ENCODE measurements at regions not wholly inside any gene's neighbourhood (a gene's known extent, or its start where the extent isn't known, plus 50 kb on each side); places are given as distances from the start of the nearest gene placed in this dataset.

- DNase-seq, result no peak
Observed at GRCh38 chr13:63696055-63696454, 2280.4 kb upstream of the PCDH20 start.

- DNase-seq, result no peak
Observed at GRCh38 chr13:63693696-63694095, 2278.0 kb upstream of the PCDH20 start.

- DNase-seq, result no peak
Observed at GRCh38 chr13:63691474-63691873, 2275.8 kb upstream of the PCDH20 start.

GRCh38 chr13:63690672-63691071, 2275.0 kb upstream of the PCDH20 start:
- DNase-seq, result no peak

- no peak for DNase-seq
Observed at GRCh38 chr13:63684822-63685221, 2269.2 kb upstream of the PCDH20 start.

GRCh38 chr13:63680704-63681103, 2265.1 kb upstream of the PCDH20 start:
- DNase-seq, result no peak

GRCh38 chr13:63671296-63671695, 2255.6 kb upstream of the PCDH20 start:
- no peak for DNase-seq

GRCh38 chr13:63651394-63651793, 2235.7 kb upstream of the PCDH20 start:
- no peak for DNase-seq

GRCh38 chr13:63643543-63643942, 2227.9 kb upstream of the PCDH20 start:
- no peak for DNase-seq

- DNase-seq, result no peak
Observed at GRCh38 chr13:63636316-63636993, 2220.8 kb upstream of the PCDH20 start.

GRCh38 chr13:63632321-63632720, 2216.7 kb upstream of the PCDH20 start:
- DNase-seq, result no peak

GRCh38 chr13:63631006-63631405, 2215.4 kb upstream of the PCDH20 start:
- no peak for DNase-seq

GRCh38 chr13:63629591-63629990, 2213.9 kb upstream of the PCDH20 start:
- no peak for DNase-seq

GRCh38 chr13:63628310-63628709, 2212.7 kb upstream of the PCDH20 start:
- DNase-seq, result no peak

- no peak for DNase-seq
Observed at GRCh38 chr13:63625869-63626268, 2210.2 kb upstream of the PCDH20 start.

- DNase-seq, result no peak
Observed at GRCh38 chr13:63614874-63615612, 2199.4 kb upstream of the PCDH20 start.

- no peak for DNase-seq
Observed at GRCh38 chr13:63607153-63607552, 2191.5 kb upstream of the PCDH20 start.

- no peak for DNase-seq
Observed at GRCh38 chr13:63605962-63606361, 2190.3 kb upstream of the PCDH20 start.

GRCh38 chr13:63605403-63605802, 2189.8 kb upstream of the PCDH20 start:
- no peak for DNase-seq

- no peak for DNase-seq
Observed at GRCh38 chr13:63595811-63596210, 2180.2 kb upstream of the PCDH20 start.

- DNase-seq, result no peak
Observed at GRCh38 chr13:63586467-63586866, 2170.8 kb upstream of the PCDH20 start.

GRCh38 chr13:63578796-63579195, 2163.1 kb upstream of the PCDH20 start:
- no peak for DNase-seq

- DNase-seq, result no peak
Observed at GRCh38 chr13:63567031-63567430, 2151.4 kb upstream of the PCDH20 start.

GRCh38 chr13:63554157-63554556, 2138.5 kb upstream of the PCDH20 start:
- no peak for DNase-seq

GRCh38 chr13:63551731-63552130, 2136.1 kb upstream of the PCDH20 start:
- DNase-seq, result no peak
